Psoas muscle (tissue), 7 donors: ENCODE measurements at regions not wholly inside any gene's neighbourhood (a gene's known extent, or its start where the extent isn't known, plus 50 kb on each side); places are given as distances from the start of the nearest gene placed in this dataset.

Experiments used
- ATAC-seq, 4 donors: fragments of 200-7000 bp; cut with Tn5 transposase; one replicate each; pipeline ENCODE4 v1.9.1; 2020; ENCODE audit warnings: moderate library complexity in 3 of 4, mild to moderate bottlenecking in 2 of 4
- DNase-seq, 2 donors: peaks; one replicate each; pipeline ENCODE4 v3.0.0-alpha.2; 2020
- H3K27ac ChIP-seq: fragments of 200-600 bp; one replicate; pipeline ENCODE4 v1.8.0; 2022
- H3K27me3 ChIP-seq, 3 donors: fragments of 200-600 bp in 1 of 3; one replicate each; pipeline versions ENCODE4 v1.6.1 to v1.8.0; 2013 to 2022; ENCODE audit warnings: low read length in 2 of 3, mild to moderate bottlenecking in 2 of 3, moderate library complexity in 1 of 3; ENCODE audit not compliant: insufficient read depth in 3 of 3
- H3K36me3 ChIP-seq, 2 donors: fragments of 200-600 bp in 1 of 2; one replicate each; pipeline versions ENCODE4 v1.6.1 to v1.8.0; 2013 to 2022; ENCODE audit warnings: low read depth in 1 of 2, mild to moderate bottlenecking in 1 of 2, moderate library complexity in 1 of 2; ENCODE audit not compliant: insufficient read depth in 1 of 2
- H3K4me1 ChIP-seq: fragments of 200-600 bp; one replicate; pipeline ENCODE4 v1.8.0; 2022
- H3K4me3 ChIP-seq: fragments of 200-600 bp; one replicate; pipeline ENCODE4 v1.8.0; 2022; ENCODE audit warnings: mild to moderate bottlenecking
- H3K9me3 ChIP-seq: fragments of 200-600 bp; one replicate; pipeline ENCODE4 v1.8.0; 2022
- WGBS, 3 donors: extraction: QIAGEN DNeasy Blood & Tissue Kit; methylation state at CpG; one replicate each; pipeline versions ENCODE4 v1.1.6 to v1.1.7; 2013; 5-methylcytosine and 5-hydroxymethylcytosine counted together
- intact Hi-C, 2 donors: fragments of 100-400 bp; cut with DNase I; formaldehyde crosslinking; loops; one replicate each; pipeline versions ENCODE4 v1.11.0 to v1.14.2; 2022
- TF ChIP-seq, protein P1 (sequence below): fragments of 200-600 bp; IDR thresholded peaks from one replicate; pipeline ENCODE4 v1.8.0; 2022; ENCODE audit warnings: antibody characterized with exemption
- donor health status: healthy with polysubstance abuse.
- donor health status: DM: no; HTN: no; CAD: no; lungs with moderate emphysema.
- donor health status: Bipolar disorder and iron deficiency.
- donor health status: healthy.
- donor health status: DM: yes; HTN: yes; CAD: no.
- donor health status: DM: no; HTN: no; CAD: no.
- donor health status: DM: yes; HTN: yes; CAD: no.

DNA sequence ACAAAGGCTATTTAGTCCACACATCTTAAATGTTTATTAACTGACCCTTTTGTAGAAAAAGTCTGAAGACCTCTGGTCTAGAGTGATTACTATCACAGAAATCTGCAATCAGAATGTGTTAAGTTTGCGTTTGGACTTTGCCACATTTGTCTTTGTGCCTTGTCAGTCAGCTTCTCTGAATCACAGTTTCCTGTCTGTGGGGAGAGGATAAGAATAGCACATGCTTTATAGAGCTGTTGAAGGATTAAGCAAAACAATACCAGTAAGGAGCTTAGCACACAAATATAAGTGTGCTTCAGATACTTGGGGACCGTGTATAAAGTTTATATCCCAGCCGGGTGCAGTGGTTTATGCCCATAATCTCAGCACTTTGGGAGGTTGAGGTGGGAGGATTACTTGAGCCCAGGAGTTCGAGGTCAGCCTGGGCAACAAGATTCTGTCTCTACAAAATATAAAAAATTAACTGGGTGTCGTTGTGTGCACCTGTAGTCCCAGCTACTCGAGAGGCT is 63.0 kb upstream of the BTG1 start:
- no peaks in the 10 kb centered on the region for H3K4me1 ChIP-seq
- no peaks in the 10 kb centered on the region for H3K9me3 ChIP-seq
- ATAC-seq (peak in 1 of 4 donors; percentile 33), DNase-seq (no peak)
- intact Hi-C loops, result no loop called here
- 57 to 63% (median 60%) methylated on average over 6 of the region's 6 CpGs for WGBS, 3 donors
- H3K36me3 ChIP-seq, result no peaks in the 10 kb centered on the region
- H3K4me3 ChIP-seq, result no peak overlapping the region
- TF ChIP-seq, protein P1, sequence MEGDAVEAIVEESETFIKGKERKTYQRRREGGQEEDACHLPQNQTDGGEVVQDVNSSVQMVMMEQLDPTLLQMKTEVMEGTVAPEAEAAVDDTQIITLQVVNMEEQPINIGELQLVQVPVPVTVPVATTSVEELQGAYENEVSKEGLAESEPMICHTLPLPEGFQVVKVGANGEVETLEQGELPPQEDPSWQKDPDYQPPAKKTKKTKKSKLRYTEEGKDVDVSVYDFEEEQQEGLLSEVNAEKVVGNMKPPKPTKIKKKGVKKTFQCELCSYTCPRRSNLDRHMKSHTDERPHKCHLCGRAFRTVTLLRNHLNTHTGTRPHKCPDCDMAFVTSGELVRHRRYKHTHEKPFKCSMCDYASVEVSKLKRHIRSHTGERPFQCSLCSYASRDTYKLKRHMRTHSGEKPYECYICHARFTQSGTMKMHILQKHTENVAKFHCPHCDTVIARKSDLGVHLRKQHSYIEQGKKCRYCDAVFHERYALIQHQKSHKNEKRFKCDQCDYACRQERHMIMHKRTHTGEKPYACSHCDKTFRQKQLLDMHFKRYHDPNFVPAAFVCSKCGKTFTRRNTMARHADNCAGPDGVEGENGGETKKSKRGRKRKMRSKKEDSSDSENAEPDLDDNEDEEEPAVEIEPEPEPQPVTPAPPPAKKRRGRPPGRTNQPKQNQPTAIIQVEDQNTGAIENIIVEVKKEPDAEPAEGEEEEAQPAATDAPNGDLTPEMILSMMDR, result no peak
- no peaks in the 10 kb centered on the region for H3K27me3 ChIP-seq
- H3K27ac ChIP-seq, result no peak overlapping the region

GRCh38 chr12:92206596-92206995 is 61.0 kb upstream of the BTG1 start:
- Histone ChIP-seq H3K27me3 (no peaks in the 10 kb centered on the region), H3K36me3 (no peaks in the 10 kb centered on the region), H3K9me3 (no peaks in the 10 kb centered on the region), H3K27ac (no peak overlapping the region), H3K4me3 (no peak overlapping the region), H3K4me1 (no peaks in the 10 kb centered on the region)
- DNase-seq (no peak), ATAC-seq (no peak)
- whole genome bisulfite sequencing, 3 donors, result 87 to 94% (median 94%) methylated on average over 1 of the region's 1 CpG
- intact Hi-C loops, result no loop called here
- TF ChIP-seq, protein P1, result no peak

GRCh38 chr12:92206011-92206410 is 60.4 kb upstream of the BTG1 start:
- no peak overlapping the region for H3K4me3 ChIP-seq
- no peak overlapping the region for H3K27ac ChIP-seq
- TF ChIP-seq, protein P1, result no peak
- ATAC-seq (no peak), DNase-seq (no peak)
- no peaks in the 10 kb centered on the region for H3K9me3 ChIP-seq
- no peaks in the 10 kb centered on the region for H3K27me3 ChIP-seq
- H3K36me3 ChIP-seq, result no peaks in the 10 kb centered on the region
- H3K4me1 ChIP-seq, result no peaks in the 10 kb centered on the region
- intact Hi-C loops, result no loop called here
- 95 to 100% (median 99%) methylated on average over 1 of the region's 1 CpG for WGBS, 3 donors

- DNase-seq (no peak), ATAC-seq (no peak)
- Histone ChIP-seq H3K4me1 (no peaks in the 10 kb centered on the region), H3K36me3 (no peaks in the 10 kb centered on the region), H3K27me3 (no peaks in the 10 kb centered on the region), H3K27ac (no peak overlapping the region), H3K9me3 (no peaks in the 10 kb centered on the region), H3K4me3 (no peak overlapping the region)
- intact Hi-C loops, result no loop called here
- WGBS, 3 donors, result 87 to 88% (median 87%) methylated on average over 6 of the region's 6 CpGs
- TF ChIP-seq, protein P1, result no peak
Measured at GRCh38 chr12:92199819-92200576, 54.4 kb upstream of the BTG1 start.

DNA sequence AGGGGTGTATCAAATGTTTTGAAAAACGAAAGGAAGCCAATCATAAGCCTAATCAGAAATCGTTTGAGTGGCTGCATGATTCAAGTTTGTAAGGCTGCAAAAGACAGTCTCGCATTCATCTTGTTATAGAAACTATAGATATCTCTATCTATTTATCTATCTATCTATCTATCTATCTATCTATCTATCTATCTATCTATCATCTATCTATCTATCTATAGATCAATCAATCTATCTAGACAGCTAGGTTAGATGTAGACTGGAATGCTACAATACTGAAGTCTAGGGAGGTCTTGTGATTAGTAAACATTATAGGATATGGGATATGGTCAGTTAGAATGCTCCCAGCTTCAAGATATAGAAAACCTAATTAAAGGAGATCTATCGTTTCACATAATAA is 52.2 kb upstream of the BTG1 start:
- intact Hi-C loops, result no loop called here
- no peak for ATAC-seq
- no peak for DNase-seq
- Histone ChIP-seq H3K4me1 (no peaks in the 10 kb centered on the region), H3K4me3 (no peak overlapping the region), H3K36me3 (no peaks in the 10 kb centered on the region), H3K27ac (no peak overlapping the region), H3K9me3 (no peaks in the 10 kb centered on the region), H3K27me3 (no peaks in the 10 kb centered on the region)
- TF ChIP-seq, protein P1, result no peak
- 96 to 98% (median 97%) methylated on average over 4 of the region's 4 CpGs for WGBS, 3 donors
